GM12878 (cell line): ENCODE measurements at regions not wholly inside any gene's neighbourhood (a gene's known extent, or its start where the extent isn't known, plus 50 kb on each side); places are given as distances from the start of the nearest gene placed in this dataset.

Experiments
- ATAC-seq: fragments of 200-7000 bp; cut with Tn5 transposase; 3 replicates; pipeline ENCODE4 v1.9.1; 2020; ENCODE audit warnings: mild to moderate bottlenecking, moderate library complexity
- BruUV-seq: library from RNA; stranded (reverse); fragments of 400-500 nt; replicated peaks from 2 replicates; lab custom pipeline; 2021; lab: Mats Ljungman, UMichigan
- CTCF ChIA-PET: fragments of 300-600 bp; sonication (Branson Sonifier 250); formaldehyde crosslinking; extraction: SDS; loops from one replicate; lab custom pipeline; 2021; ENCODE audit warnings: inconsistent platforms; lab: Yijun Ruan, JAX
- POLR2A ChIA-PET: fragments of 350-600 bp; formaldehyde crosslinking; extraction: SDS; loops from one replicate; lab custom pipeline; 2021; ENCODE audit warnings: inconsistent platforms; lab: Charles Lee
- RAD21 ChIA-PET: fragments of 300-600 bp; sonication (Branson Sonifier 250); formaldehyde crosslinking; loops from one replicate; lab custom pipeline; 2023; ENCODE audit warnings: antibody characterized with exemption; ENCODE audit not compliant: unreplicated experiment; lab: Charles Lee
- SMC1A ChIA-PET: fragments of 300-600 bp; sonication (Branson Sonifier 250); formaldehyde crosslinking; loops from one replicate; lab custom pipeline; 2023; ENCODE audit not compliant: unreplicated experiment, uncharacterized antibody; lab: Charles Lee
- DNase-seq: peaks from one replicate; pipeline ENCODE4 v3.0.0-alpha.2; 2011; ENCODE audit warnings: low read depth, low spot score
- FAIRE-seq: peaks from 3 replicates; lab custom pipeline; 2011; peaks lifted over from hg19 to GRCh38; lab: Jason Lieb, UNC
- H2AFZ ChIP-seq: 2 replicates; pipeline ENCODE4 v1.6.0; 2011; ENCODE audit warnings: low read depth, low read length, control low read depth; ENCODE audit not compliant: control insufficient read depth
- H3K27ac ChIP-seq: 2 replicates; pipeline ENCODE4 v1.5.1; 2011; ENCODE audit warnings: control low read depth; ENCODE audit not compliant: control insufficient read depth, insufficient read depth
- H3K27me3 ChIP-seq, 2 experiments: replicated peaks in 1 of 2; 2 replicates each; pipeline versions ENCODE4 v1.6.0 to v1.6.1; 2011; ENCODE audit warnings: low read length in 1 of 2; ENCODE audit not compliant: control insufficient read depth in 2 of 2, insufficient read depth in 2 of 2
- H3K36me3 ChIP-seq, 2 experiments: 2 replicates each; pipeline ENCODE4 v1.5.1; 2011; ENCODE audit warnings: low read length in 1 of 2; ENCODE audit not compliant: control insufficient read depth in 2 of 2, insufficient read depth in 2 of 2
- H3K4me1 ChIP-seq: 2 replicates; pipeline ENCODE4 v1.6.1; 2011; ENCODE audit warnings: mild to moderate bottlenecking, low read length, moderate library complexity, mixed read lengths; ENCODE audit not compliant: control insufficient read depth, insufficient read depth
- H3K4me2 ChIP-seq: 2 replicates; pipeline ENCODE4 v1.6.0; 2011; ENCODE audit warnings: control low read depth; ENCODE audit not compliant: control insufficient read depth, insufficient read depth
- H3K4me3 ChIP-seq: fragments of 200-600 bp; sonication (generic); 2 replicates; pipeline ENCODE4 v1.5.1; 2016
- H3K79me2 ChIP-seq: 2 replicates; pipeline ENCODE4 v1.6.0; 2011; ENCODE audit warnings: low read length; ENCODE audit not compliant: control insufficient read depth, insufficient read depth
- H3K9ac ChIP-seq: 2 replicates; pipeline ENCODE4 v1.8.0; 2011; ENCODE audit warnings: low read length, control low read depth, mixed read lengths; ENCODE audit not compliant: control insufficient read depth, insufficient read depth
- H3K9me3 ChIP-seq: replicated peaks from 3 replicates; pipeline ENCODE4 v1.5.1; 2011; ENCODE audit warnings: mild to moderate bottlenecking, low read length; ENCODE audit not compliant: control insufficient read depth, insufficient read depth
- H4K20me1 ChIP-seq: 2 replicates; pipeline ENCODE4 v1.6.0; 2011; ENCODE audit not compliant: control insufficient read depth, insufficient read depth
- CBX5 ChIP-seq: sonication (generic); IDR thresholded peaks from 2 replicates; pipeline ENCODE4 v1.6.1; 2016; ENCODE audit warnings: low read depth, moderate library complexity, mild to moderate bottlenecking, inconsistent platforms
- MEF2A ChIP-seq: IDR thresholded peaks from 2 replicates; pipeline ENCODE4 v1.6.1; 2011; ENCODE audit warnings: low read depth, mild to moderate bottlenecking, low read length, moderate library complexity; ENCODE audit not compliant: insufficient read depth
- MYC ChIP-seq: IDR thresholded peaks from 2 replicates; pipeline ENCODE4 v1.6.1; 2011; ENCODE audit warnings: mild to moderate bottlenecking, low read length, moderate library complexity, inconsistent platforms; ENCODE audit not compliant: insufficient read depth, insufficient replicate concordance, insufficient read length, severe bottlenecking
- SIX5 ChIP-seq: IDR thresholded peaks from 2 replicates; pipeline ENCODE4 v1.6.1; 2011; ENCODE audit warnings: mild to moderate bottlenecking, low read depth, low read length, moderate library complexity; ENCODE audit not compliant: severe bottlenecking
- TBL1XR1 ChIP-seq: IDR thresholded peaks from 2 replicates; pipeline ENCODE4 v1.6.1; 2012; ENCODE audit warnings: low read depth, low read length, improper control_type of control experiment
- TCF12 ChIP-seq: IDR thresholded peaks from 2 replicates; pipeline ENCODE4 v1.6.1; 2011; ENCODE audit warnings: low read depth, mild to moderate bottlenecking, low read length
- ZZZ3 ChIP-seq: IDR thresholded peaks from 2 replicates; pipeline ENCODE4 v1.6.1; 2011; ENCODE audit warnings: low read depth; ENCODE audit not compliant: control insufficient read depth, insufficient read length
- WGBS: methylation state at CpG from one replicate; pipeline ENCODE4 v1.1.6; 2016; ENCODE audit warnings: low lambda C conversion rate; ENCODE audit not compliant: insufficient replicate concordance, insufficient coverage; ENCODE audit errors: missing lambda C conversion rate; 5-methylcytosine and 5-hydroxymethylcytosine counted together
- in situ Hi-C: fragments of 300-500 bp; cut with MboI; formaldehyde crosslinking; loops from 9 replicates; pipeline ENCODE4 v1.14.3; 2018; ENCODE audit warnings: mixed read lengths
- intact Hi-C: fragments of 100-400 bp; cut with micrococcal nuclease; formaldehyde crosslinking; loops from one replicate; pipeline ENCODE4 v1.14.2; 2022; ENCODE audit not compliant: unreplicated experiment
- TF ChIP-seq, protein P1 (sequence below), 3 experiments: IDR thresholded peaks in 2 of 3; conservative IDR thresholded peaks in 1 of 3; 2 replicates each; pipeline ENCODE4 v1.5.1; 2011; ENCODE audit warnings: low read depth in 3 of 3, low read length in 3 of 3, mild to moderate bottlenecking in 3 of 3, control low read depth in 2 of 3, moderate library complexity in 2 of 3, inconsistent platforms in 1 of 3, mixed read lengths in 1 of 3; ENCODE audit not compliant: control insufficient read depth in 2 of 3, insufficient read depth in 1 of 3; ENCODE audit errors: extremely low read depth in 1 of 3
- TF ChIP-seq, protein P2 (sequence below): IDR thresholded peaks from 2 replicates; pipeline ENCODE4 v1.6.1; 2011; ENCODE audit warnings: low read depth, low read length, improper control_type of control experiment, borderline replicate concordance
- TF ChIP-seq, protein P3 (sequence below): fragments of 450-650 bp; formaldehyde crosslinking; IDR thresholded peaks from 2 replicates; pipeline ENCODE4 v1.4.0; 2022; ENCODE audit warnings: mild to moderate bottlenecking, moderate library complexity

DNA sequence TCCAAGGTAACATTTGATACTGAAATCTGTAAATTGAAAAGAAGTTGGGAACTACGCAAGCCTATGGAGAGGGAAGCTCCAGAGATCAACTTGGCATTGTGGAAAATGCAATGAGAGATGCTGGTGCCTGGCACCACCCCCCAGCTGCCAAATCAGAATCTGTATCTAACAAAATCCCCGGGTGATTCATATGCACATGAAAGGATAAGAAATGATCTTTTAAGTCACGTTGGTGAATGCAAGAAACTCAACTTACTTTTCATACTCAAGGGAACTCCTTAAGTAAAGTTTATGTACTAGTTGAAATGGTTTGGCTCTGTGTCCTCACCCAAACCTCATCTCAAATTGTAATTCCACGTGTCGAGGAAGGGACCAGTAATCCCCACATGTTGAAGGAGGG, 158.5 kb upstream of the MYO16 start (continued):
- TF ChIP-seq, protein P1, sequence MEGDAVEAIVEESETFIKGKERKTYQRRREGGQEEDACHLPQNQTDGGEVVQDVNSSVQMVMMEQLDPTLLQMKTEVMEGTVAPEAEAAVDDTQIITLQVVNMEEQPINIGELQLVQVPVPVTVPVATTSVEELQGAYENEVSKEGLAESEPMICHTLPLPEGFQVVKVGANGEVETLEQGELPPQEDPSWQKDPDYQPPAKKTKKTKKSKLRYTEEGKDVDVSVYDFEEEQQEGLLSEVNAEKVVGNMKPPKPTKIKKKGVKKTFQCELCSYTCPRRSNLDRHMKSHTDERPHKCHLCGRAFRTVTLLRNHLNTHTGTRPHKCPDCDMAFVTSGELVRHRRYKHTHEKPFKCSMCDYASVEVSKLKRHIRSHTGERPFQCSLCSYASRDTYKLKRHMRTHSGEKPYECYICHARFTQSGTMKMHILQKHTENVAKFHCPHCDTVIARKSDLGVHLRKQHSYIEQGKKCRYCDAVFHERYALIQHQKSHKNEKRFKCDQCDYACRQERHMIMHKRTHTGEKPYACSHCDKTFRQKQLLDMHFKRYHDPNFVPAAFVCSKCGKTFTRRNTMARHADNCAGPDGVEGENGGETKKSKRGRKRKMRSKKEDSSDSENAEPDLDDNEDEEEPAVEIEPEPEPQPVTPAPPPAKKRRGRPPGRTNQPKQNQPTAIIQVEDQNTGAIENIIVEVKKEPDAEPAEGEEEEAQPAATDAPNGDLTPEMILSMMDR (IDR thresholded peaks at IDR 0.05 in 2 of 3, conservative IDR thresholded peaks at IDR 0.05 in 1 of 3; ENCODE audit: control insufficient read depth in 2 of 3, extremely low read depth in 1 of 3, insufficient read depth in 1 of 3, low read depth in 3 of 3, low read length in 3 of 3): no peak
- no peak for TF ChIP-seq SIX5
- TF ChIP-seq, protein P2, sequence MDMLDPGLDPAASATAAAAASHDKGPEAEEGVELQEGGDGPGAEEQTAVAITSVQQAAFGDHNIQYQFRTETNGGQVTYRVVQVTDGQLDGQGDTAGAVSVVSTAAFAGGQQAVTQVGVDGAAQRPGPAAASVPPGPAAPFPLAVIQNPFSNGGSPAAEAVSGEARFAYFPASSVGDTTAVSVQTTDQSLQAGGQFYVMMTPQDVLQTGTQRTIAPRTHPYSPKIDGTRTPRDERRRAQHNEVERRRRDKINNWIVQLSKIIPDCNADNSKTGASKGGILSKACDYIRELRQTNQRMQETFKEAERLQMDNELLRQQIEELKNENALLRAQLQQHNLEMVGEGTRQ: no peak
- TF ChIP-seq, all 136 proteins: peak for 0

DNA sequence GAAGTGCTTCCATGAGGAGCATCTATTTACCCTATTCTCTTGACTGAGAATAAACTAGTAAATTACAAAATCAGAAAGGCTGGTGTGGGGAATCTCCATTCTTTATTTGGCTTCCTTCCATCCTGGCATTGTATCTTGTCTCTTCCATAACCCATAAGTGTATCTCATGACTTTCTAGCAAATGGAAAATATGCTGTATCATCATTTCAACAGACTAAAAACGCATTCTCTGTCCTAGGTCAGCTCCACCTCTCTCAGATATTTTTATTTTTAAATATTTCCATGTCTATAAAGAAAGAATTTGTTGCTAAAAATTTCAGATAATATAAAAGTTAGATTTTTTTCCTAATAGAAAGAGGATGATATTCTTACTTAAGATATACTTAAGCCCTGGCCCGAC, 154.2 kb upstream of the MYO16 start:
- no peak for FAIRE-seq
- SMC1A ChIA-PET: no interaction called here

More for the DNA sequence above, 154.2 kb upstream of the MYO16 start:
- Histone ChIP-seq H4K20me1 (no peaks in the 10 kb centered on the region), H3K4me3 (no peak overlapping the region), H3K36me3 (no peaks in the 10 kb centered on the region), H3K27me3 (no peaks in the 10 kb centered on the region), H2AFZ (no peak overlapping the region), H3K9me3 (no peaks in the 10 kb centered on the region; the same call in 2 of the 3 replicates), H3K9ac (no peak overlapping the region), H3K79me2 (no peaks in the 10 kb centered on the region), H3K27ac (no peak overlapping the region), H3K4me1 (no peaks in the 10 kb centered on the region), H3K4me2 (no peak overlapping the region)
- no TSS peak for BruUV-seq
- POLR2A ChIA-PET: no interaction called here
- CTCF ChIA-PET: no interaction called here
- intact Hi-C loops (loop anchor here (1.0 kb wide), 1 partner anchor 24 kb away; no protein-coding TSS in a partner anchor), in situ Hi-C loops (no loop called here)
- DNase-seq (no peak), ATAC-seq (no peak)
- WGBS: 0% methylated on average over 2 of the region's 2 CpGs
- RAD21 ChIA-PET: no interaction called here
- TF ChIP-seq CBX5 (no peak), MYC (no peak), TBL1XR1 (no peak), TCF12 (no peak), MEF2A (no peak), ZZZ3 (no peak)
- TF ChIP-seq, protein P3, sequence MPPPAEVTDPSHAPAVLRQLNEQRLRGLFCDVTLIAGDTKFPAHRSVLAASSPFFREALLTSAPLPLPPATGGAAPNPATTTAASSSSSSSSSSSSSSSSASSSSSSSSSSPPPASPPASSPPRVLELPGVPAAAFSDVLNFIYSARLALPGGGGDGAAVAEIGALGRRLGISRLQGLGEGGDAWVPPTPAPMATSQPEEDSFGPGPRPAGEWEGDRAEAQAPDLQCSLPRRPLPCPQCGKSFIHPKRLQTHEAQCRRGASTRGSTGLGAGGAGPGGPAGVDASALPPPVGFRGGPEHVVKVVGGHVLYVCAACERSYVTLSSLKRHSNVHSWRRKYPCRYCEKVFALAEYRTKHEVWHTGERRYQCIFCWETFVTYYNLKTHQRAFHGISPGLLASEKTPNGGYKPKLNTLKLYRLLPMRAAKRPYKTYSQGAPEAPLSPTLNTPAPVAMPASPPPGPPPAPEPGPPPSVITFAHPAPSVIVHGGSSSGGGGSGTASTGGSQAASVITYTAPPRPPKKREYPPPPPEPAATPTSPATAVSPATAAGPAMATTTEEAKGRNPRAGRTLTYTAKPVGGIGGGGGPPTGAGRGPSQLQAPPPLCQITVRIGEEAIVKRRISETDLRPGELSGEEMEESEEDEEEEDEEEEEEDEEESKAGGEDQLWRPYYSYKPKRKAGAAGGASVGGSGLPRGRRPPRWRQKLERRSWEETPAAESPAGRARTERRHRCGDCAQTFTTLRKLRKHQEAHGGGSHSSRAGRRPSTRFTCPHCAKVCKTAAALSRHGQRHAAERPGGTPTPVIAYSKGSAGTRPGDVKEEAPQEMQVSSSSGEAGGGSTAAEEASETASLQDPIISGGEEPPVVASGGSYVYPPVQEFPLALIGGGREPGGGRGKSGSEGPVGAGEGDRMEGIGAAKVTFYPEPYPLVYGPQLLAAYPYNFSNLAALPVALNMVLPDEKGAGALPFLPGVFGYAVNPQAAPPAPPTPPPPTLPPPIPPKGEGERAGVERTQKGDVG (CRISPR knock-in tag): no peak
